ENCODE measurements at regions not wholly inside any gene's neighbourhood (a gene's known extent, or its start where the extent isn't known, plus 50 kb on each side); places are given as distances from the start of the nearest gene placed in this dataset.

DNA sequence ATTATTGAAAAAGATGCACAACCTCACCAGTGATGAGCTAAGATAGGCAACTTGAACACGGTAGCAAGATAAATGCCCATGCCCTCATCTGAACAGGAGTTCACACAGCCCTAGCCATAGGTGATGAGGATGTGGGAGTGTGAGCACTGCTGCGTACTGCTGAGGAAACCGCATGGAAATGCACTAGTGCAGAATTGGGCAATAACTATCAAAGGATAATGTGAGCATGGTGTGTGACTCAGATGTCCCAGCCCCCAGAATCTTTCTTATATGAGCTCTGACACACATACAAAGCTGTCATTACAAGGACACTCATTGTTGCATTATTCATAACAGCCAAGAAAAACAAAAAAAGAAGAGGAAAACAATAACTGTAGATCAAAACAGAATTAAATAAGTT, 521.2 kb downstream of the IRX1 start:
- no peaks in the 10 kb centered on the region for H3K36me3 ChIP-seq (ENCODE audit: control insufficient read depth in 1 of 2, insufficient read depth in 2 of 2, low read length in 1 of 2)
- DNase-seq (no peak), ATAC-seq (ENCODE audit: low FRiP score) (no peak)
- no peaks in the 10 kb centered on the region for H3K9me3 ChIP-seq (ENCODE audit: control insufficient read depth, low read length)
- intact Hi-C loops (cut with DNase I): no loop called here
- H3K4me1 ChIP-seq (ENCODE audit: control insufficient read depth in 1 of 2, insufficient read depth in 2 of 2, low read length in 2 of 2): no peaks in the 10 kb centered on the region
- H3K27me3 ChIP-seq (ENCODE audit: control insufficient read depth in 1 of 2, insufficient read depth in 2 of 2, low read length in 1 of 2): peaks cover 0 to 2% of the 10 kb centered on the region in 2 donors
- H3K27ac ChIP-seq (ENCODE audit: low read depth in 1 of 2, low read length in 2 of 2): no peak overlapping the region
- WGBS, 2 donors: 86 to 90% methylated on average over 3 of the region's 3 CpGs
- no peak overlapping the region for H3K4me3 ChIP-seq (ENCODE audit: low read length in 2 of 2)

GRCh38 chr5:4124221-4124970, 528.8 kb downstream of the IRX1 start:
- no peak for ATAC-seq (ENCODE audit: low FRiP score)
- intact Hi-C loops (cut with DNase I): no loop called here
- no peak for DNase-seq
- WGBS, 2 donors: 56 to 65% methylated on average over 7 of the region's 7 CpGs
- no peak overlapping the region for H3K4me3 ChIP-seq (ENCODE audit: low read length in 2 of 2)
- H3K36me3 ChIP-seq (ENCODE audit: control insufficient read depth in 1 of 2, insufficient read depth in 2 of 2, low read length in 1 of 2): no peaks in the 10 kb centered on the region
- no peaks in the 10 kb centered on the region for H3K4me1 ChIP-seq (ENCODE audit: control insufficient read depth in 1 of 2, insufficient read depth in 2 of 2, low read length in 2 of 2)
- H3K27me3 ChIP-seq (ENCODE audit: control insufficient read depth in 1 of 2, insufficient read depth in 2 of 2, low read length in 1 of 2): no peaks in the 10 kb centered on the region
- H3K9me3 ChIP-seq (ENCODE audit: control insufficient read depth, low read length): peaks cover 5% of the 10 kb centered on the region
- no peak overlapping the region for H3K27ac ChIP-seq (ENCODE audit: low read depth in 1 of 2, low read length in 2 of 2)

DNA sequence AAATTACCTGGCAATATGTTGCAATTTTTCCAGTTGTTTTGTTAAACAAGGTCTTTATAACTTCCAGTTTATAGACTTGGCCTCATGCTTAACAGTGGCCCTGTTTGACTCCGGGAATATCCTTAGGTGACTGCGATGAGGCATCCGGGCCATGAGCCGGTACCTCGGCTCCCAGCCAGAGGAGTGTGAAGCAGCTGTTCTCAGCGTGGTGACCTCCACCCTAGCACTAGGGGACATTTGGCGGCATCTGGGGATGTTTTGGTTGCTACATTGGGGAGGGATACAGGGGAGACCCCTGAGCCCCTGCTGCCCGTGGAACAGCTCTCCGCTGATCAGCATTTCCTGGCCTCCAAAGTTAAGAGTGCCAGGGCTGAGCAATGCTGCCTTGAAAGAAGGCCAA, 533.4 kb downstream of the IRX1 start:
- Histone ChIP-seq H3K36me3 (ENCODE audit: control insufficient read depth in 1 of 2, insufficient read depth in 2 of 2, low read length in 1 of 2) (no peaks in the 10 kb centered on the region), H3K27me3 (ENCODE audit: control insufficient read depth in 1 of 2, insufficient read depth in 2 of 2, low read length in 1 of 2) (no peaks in the 10 kb centered on the region), H3K9me3 (ENCODE audit: control insufficient read depth, low read length) (peaks cover 5% of the 10 kb centered on the region), H3K4me1 (ENCODE audit: control insufficient read depth in 1 of 2, insufficient read depth in 2 of 2, low read length in 2 of 2) (no peaks in the 10 kb centered on the region), H3K4me3 (ENCODE audit: low read length in 2 of 2) (no peak overlapping the region), H3K27ac (ENCODE audit: low read depth in 1 of 2, low read length in 2 of 2) (no peak overlapping the region)
- intact Hi-C loops (cut with DNase I): no loop called here
- ATAC-seq (ENCODE audit: low FRiP score) (no peak), DNase-seq (no peak)
- WGBS, 2 donors: 94 to 95% methylated on average over 9 of the region's 9 CpGs

DNA sequence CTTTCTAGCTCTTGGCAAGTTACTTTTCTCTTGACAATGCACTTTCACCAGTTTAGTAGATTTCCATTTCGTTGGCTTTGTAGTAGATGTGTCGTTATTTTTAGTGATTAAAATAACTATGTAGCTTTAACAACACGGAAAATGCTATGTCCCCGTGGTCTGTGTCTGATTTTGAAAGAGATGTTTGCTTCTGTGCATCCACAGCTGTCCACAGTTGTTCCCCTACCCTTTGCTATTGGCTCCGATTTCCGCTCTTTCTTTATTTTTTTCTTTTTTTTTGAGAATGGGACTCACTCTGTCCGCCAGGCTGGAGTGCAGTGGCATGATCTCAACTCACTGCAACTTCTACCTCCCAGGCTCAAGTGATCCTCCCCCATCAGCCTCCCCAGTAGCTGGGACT, 533.9 kb downstream of the IRX1 start:
- DNase-seq (no peak), ATAC-seq (ENCODE audit: low FRiP score) (no peak)
- Histone ChIP-seq H3K27me3 (ENCODE audit: control insufficient read depth in 1 of 2, insufficient read depth in 2 of 2, low read length in 1 of 2) (no peaks in the 10 kb centered on the region), H3K4me3 (ENCODE audit: low read length in 2 of 2) (no peak overlapping the region), H3K4me1 (ENCODE audit: control insufficient read depth in 1 of 2, insufficient read depth in 2 of 2, low read length in 2 of 2) (no peaks in the 10 kb centered on the region), H3K36me3 (ENCODE audit: control insufficient read depth in 1 of 2, insufficient read depth in 2 of 2, low read length in 1 of 2) (no peaks in the 10 kb centered on the region), H3K9me3 (ENCODE audit: control insufficient read depth, low read length) (peaks cover 5% of the 10 kb centered on the region), H3K27ac (ENCODE audit: low read depth in 1 of 2, low read length in 2 of 2) (no peak overlapping the region)
- WGBS, 2 donors: 90 to 93% methylated on average over 7 of the region's 7 CpGs
- intact Hi-C loops (cut with DNase I): no loop called here

DNA sequence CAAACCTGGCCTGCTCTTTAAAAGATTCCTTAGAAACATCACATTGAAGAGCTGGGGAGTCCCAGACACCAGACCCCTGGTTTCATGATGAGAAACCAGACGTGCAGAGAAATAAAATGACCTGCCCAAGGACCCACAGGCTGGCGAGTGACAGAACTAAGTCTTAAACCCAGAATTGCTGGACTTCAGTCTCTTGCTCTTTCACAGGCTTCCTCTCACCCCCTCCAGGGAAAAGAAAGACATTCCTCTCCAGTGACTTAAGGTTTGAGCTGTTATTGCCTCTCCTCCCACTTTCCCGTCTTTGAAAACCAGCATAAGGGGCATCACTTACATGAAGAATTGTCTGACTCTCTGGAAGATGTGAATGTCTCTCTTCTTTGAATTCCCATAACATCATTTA, 535.2 kb downstream of the IRX1 start:
- H3K9me3 ChIP-seq (ENCODE audit: control insufficient read depth, low read length): peaks cover 5% of the 10 kb centered on the region
- DNase-seq (no peak), ATAC-seq (ENCODE audit: low FRiP score) (no peak)
- intact Hi-C loops (cut with DNase I): no loop called here
- no peaks in the 10 kb centered on the region for H3K36me3 ChIP-seq (ENCODE audit: control insufficient read depth in 1 of 2, insufficient read depth in 2 of 2, low read length in 1 of 2)
- no peak overlapping the region for H3K27ac ChIP-seq (ENCODE audit: low read depth in 1 of 2, low read length in 2 of 2)
- no peaks in the 10 kb centered on the region for H3K27me3 ChIP-seq (ENCODE audit: control insufficient read depth in 1 of 2, insufficient read depth in 2 of 2, low read length in 1 of 2)
- 37 to 48% methylated on average over 3 of the region's 3 CpGs for WGBS, 2 donors
- no peaks in the 10 kb centered on the region for H3K4me1 ChIP-seq (ENCODE audit: control insufficient read depth in 1 of 2, insufficient read depth in 2 of 2, low read length in 2 of 2)
- no peak overlapping the region for H3K4me3 ChIP-seq (ENCODE audit: low read length in 2 of 2)

GRCh38 chr5:4137781-4138180, 542.1 kb downstream of the IRX1 start:
- ATAC-seq (ENCODE audit: low FRiP score): no peak
- Histone ChIP-seq H3K4me3 (ENCODE audit: low read length in 2 of 2) (no peak overlapping the region), H3K36me3 (ENCODE audit: control insufficient read depth in 1 of 2, insufficient read depth in 2 of 2, low read length in 1 of 2) (no peaks in the 10 kb centered on the region), H3K27me3 (ENCODE audit: control insufficient read depth in 1 of 2, insufficient read depth in 2 of 2, low read length in 1 of 2) (no peaks in the 10 kb centered on the region), H3K4me1 (ENCODE audit: control insufficient read depth in 1 of 2, insufficient read depth in 2 of 2, low read length in 2 of 2) (no peaks in the 10 kb centered on the region), H3K9me3 (ENCODE audit: control insufficient read depth, low read length) (no peaks in the 10 kb centered on the region), H3K27ac (ENCODE audit: low read depth in 1 of 2, low read length in 2 of 2) (no peak overlapping the region)
- 14 to 18% methylated on average over 7 of the region's 7 CpGs for WGBS, 2 donors
- intact Hi-C loops (cut with DNase I): no loop called here
- no peak for DNase-seq

GRCh38 chr5:4142842-4143241, 547.2 kb downstream of the IRX1 start:
- WGBS, 2 donors: 72 to 78% methylated on average over 6 of the region's 6 CpGs
- Histone ChIP-seq H3K36me3 (ENCODE audit: control insufficient read depth in 1 of 2, insufficient read depth in 2 of 2, low read length in 1 of 2) (no peaks in the 10 kb centered on the region), H3K27me3 (ENCODE audit: control insufficient read depth in 1 of 2, insufficient read depth in 2 of 2, low read length in 1 of 2) (no peaks in the 10 kb centered on the region), H3K27ac (ENCODE audit: low read depth in 1 of 2, low read length in 2 of 2) (no peak overlapping the region), H3K4me1 (ENCODE audit: control insufficient read depth in 1 of 2, insufficient read depth in 2 of 2, low read length in 2 of 2) (no peaks in the 10 kb centered on the region), H3K9me3 (ENCODE audit: control insufficient read depth, low read length) (peaks cover 1% of the 10 kb centered on the region), H3K4me3 (ENCODE audit: low read length in 2 of 2) (no peak overlapping the region)
- intact Hi-C loops (cut with DNase I): no loop called here
- ATAC-seq (ENCODE audit: low FRiP score) (no peak), DNase-seq (no peak)

DNA sequence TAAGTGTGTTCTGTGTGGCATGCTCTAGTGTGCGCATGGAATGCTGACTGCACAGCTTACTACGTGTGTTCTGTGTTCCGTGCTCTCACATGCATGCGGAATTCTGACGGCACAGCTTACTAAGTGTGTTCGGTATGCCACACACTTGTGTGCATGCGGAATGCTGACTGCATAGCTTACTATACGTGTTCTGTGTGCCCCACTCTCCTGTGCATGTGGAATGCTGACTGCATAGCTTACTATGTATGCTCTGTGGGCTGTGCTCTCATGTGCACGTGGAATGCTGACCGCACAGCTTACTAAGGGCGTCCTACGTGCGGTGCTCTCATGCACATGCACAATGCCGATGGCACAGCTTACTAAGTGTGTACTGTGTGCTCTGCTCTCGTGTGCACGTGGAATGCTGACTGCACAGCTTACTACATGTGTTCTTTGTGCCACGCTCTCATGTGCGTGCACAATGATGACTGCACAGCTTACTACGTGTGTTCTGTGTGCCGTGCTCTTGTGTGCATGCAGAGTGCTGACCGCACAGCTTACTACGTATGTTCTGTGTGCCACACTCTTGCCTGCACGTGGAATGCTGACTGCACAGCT, 548.9 kb downstream of the IRX1 start:
- 91 to 92% methylated on average over 23 of the region's 23 CpGs for WGBS, 2 donors
- no peak overlapping the region for H3K4me3 ChIP-seq (ENCODE audit: low read length in 2 of 2)
- intact Hi-C loops (cut with DNase I): no loop called here
- H3K36me3 ChIP-seq (ENCODE audit: control insufficient read depth in 1 of 2, insufficient read depth in 2 of 2, low read length in 1 of 2): no peaks in the 10 kb centered on the region
- H3K4me1 ChIP-seq (ENCODE audit: control insufficient read depth in 1 of 2, insufficient read depth in 2 of 2, low read length in 2 of 2): no peaks in the 10 kb centered on the region
- no peak overlapping the region for H3K27ac ChIP-seq (ENCODE audit: low read depth in 1 of 2, low read length in 2 of 2)
- H3K27me3 ChIP-seq (ENCODE audit: control insufficient read depth in 1 of 2, insufficient read depth in 2 of 2, low read length in 1 of 2): no peaks in the 10 kb centered on the region
- no peak for DNase-seq
- H3K9me3 ChIP-seq (ENCODE audit: control insufficient read depth, low read length): peaks cover 1% of the 10 kb centered on the region
- no peak for ATAC-seq (ENCODE audit: low FRiP score)

- WGBS, 2 donors: 84 to 87% methylated on average over 3 of the region's 3 CpGs
- no peaks in the 10 kb centered on the region for H3K4me1 ChIP-seq (ENCODE audit: control insufficient read depth in 1 of 2, insufficient read depth in 2 of 2, low read length in 2 of 2)
- intact Hi-C loops (cut with DNase I): no loop called here
- H3K27me3 ChIP-seq (ENCODE audit: control insufficient read depth in 1 of 2, insufficient read depth in 2 of 2, low read length in 1 of 2): no peaks in the 10 kb centered on the region
- H3K36me3 ChIP-seq (ENCODE audit: control insufficient read depth in 1 of 2, insufficient read depth in 2 of 2, low read length in 1 of 2): no peaks in the 10 kb centered on the region
- ATAC-seq (ENCODE audit: low FRiP score): no peak
- peaks cover 1% of the 10 kb centered on the region for H3K9me3 ChIP-seq (ENCODE audit: control insufficient read depth, low read length)
- no peak overlapping the region for H3K4me3 ChIP-seq (ENCODE audit: low read length in 2 of 2)
- no peak overlapping the region for H3K27ac ChIP-seq (ENCODE audit: low read depth in 1 of 2, low read length in 2 of 2)
- no peak for DNase-seq
Measured at GRCh38 chr5:4145511-4145910, 549.9 kb downstream of the IRX1 start.
